ENCODE measurements at regions not wholly inside any gene's neighbourhood (a gene's known extent, or its start where the extent isn't known, plus 50 kb on each side); places are given as distances from the start of the nearest gene placed in this dataset.

DNA sequence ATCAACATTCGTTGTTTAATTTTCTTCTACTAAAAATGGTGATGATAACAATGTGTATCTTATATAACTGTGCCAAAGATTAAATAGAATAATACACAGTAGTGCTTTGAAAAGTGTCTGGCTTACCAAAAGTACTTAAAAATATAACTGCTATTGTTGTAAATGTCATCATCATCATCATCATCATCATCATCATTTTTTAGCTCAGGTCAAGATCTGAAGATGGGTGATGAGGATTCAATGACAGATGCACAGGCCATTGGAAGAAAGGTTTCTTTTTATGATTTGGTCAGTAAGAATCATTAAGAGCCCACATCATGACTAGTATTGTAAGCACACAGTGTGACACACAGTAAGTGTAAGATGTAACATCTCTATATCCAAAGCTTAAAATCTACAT, 795.2 kb downstream of the SLC4A3 start:
- DNase-seq (ENCODE audit: low spot score in 2 of 2) = no peak
- intact Hi-C loops (cut with DNase I) = no loop called here
- TF ChIP-seq, protein P1, sequence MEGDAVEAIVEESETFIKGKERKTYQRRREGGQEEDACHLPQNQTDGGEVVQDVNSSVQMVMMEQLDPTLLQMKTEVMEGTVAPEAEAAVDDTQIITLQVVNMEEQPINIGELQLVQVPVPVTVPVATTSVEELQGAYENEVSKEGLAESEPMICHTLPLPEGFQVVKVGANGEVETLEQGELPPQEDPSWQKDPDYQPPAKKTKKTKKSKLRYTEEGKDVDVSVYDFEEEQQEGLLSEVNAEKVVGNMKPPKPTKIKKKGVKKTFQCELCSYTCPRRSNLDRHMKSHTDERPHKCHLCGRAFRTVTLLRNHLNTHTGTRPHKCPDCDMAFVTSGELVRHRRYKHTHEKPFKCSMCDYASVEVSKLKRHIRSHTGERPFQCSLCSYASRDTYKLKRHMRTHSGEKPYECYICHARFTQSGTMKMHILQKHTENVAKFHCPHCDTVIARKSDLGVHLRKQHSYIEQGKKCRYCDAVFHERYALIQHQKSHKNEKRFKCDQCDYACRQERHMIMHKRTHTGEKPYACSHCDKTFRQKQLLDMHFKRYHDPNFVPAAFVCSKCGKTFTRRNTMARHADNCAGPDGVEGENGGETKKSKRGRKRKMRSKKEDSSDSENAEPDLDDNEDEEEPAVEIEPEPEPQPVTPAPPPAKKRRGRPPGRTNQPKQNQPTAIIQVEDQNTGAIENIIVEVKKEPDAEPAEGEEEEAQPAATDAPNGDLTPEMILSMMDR (IDR thresholded peaks at IDR 0.05) = no peak
- Histone ChIP-seq H3K36me3 (no peaks in the 10 kb centered on the region), H3K9me3 (no peaks in the 10 kb centered on the region), H3K27me3 (no peaks in the 10 kb centered on the region), H3K4me3 (no peak overlapping the region), H3K4me1 (no peaks in the 10 kb centered on the region), H3K27ac (no peak overlapping the region)

DNA sequence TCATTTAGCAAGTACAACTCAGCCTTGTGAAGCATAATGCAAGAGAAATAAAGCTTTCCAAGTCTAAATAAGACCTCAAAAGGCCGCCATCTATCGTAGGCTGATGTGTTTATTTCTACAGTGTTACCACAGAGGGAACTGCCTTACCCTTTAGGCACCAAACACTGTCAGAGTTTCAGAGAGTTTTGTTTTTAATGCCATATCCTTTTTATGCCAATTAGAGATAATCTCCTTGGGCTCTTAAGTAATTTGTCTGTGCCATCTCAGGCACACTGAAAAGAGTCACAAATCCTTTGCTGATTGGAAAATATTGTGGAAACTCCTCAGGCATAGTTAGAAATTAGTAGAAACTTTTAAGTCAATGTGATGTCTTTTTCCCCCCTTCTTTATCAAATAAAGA, 797.1 kb downstream of the SLC4A3 start:
- intact Hi-C loops (cut with DNase I) = no loop called here
- H3K4me1 ChIP-seq = no peaks in the 10 kb centered on the region
- H3K4me3 ChIP-seq = no peak overlapping the region
- no peaks in the 10 kb centered on the region for H3K27me3 ChIP-seq
- H3K9me3 ChIP-seq = no peaks in the 10 kb centered on the region
- no peaks in the 10 kb centered on the region for H3K36me3 ChIP-seq
- TF ChIP-seq, protein P1 (IDR thresholded peaks at IDR 0.05) = no peak
- no peak overlapping the region for H3K27ac ChIP-seq
- DNase-seq (ENCODE audit: low spot score in 2 of 2) = no peak

DNA sequence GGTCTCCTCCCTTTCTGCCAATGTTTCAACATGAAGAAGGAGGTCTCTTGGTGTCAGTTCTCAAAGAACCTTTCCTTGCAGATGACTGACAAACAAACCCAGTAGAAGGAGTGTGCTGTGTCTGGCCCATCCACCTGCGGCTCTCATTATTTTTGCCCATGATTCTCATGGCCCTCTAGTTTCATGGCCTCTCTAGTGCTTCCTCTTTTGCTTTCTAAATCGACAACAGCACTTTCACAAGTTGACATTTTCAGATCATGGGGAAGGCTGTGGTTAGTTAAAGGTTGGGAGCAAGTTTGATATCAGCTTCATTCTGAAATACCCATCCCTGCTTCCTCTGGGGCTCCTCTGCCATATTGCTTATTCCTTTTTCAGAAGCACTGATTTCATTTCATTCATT, 805.2 kb downstream of the SLC4A3 start:
- intact Hi-C loops (cut with DNase I) = no loop called here
- Histone ChIP-seq H3K4me3 (no peak overlapping the region), H3K4me1 (no peaks in the 10 kb centered on the region), H3K36me3 (no peaks in the 10 kb centered on the region), H3K9me3 (no peaks in the 10 kb centered on the region), H3K27me3 (no peaks in the 10 kb centered on the region), H3K27ac (no peak overlapping the region)
- no peak for DNase-seq (ENCODE audit: low spot score in 2 of 2)
- TF ChIP-seq, protein P1 (IDR thresholded peaks at IDR 0.05) = no peak

DNA sequence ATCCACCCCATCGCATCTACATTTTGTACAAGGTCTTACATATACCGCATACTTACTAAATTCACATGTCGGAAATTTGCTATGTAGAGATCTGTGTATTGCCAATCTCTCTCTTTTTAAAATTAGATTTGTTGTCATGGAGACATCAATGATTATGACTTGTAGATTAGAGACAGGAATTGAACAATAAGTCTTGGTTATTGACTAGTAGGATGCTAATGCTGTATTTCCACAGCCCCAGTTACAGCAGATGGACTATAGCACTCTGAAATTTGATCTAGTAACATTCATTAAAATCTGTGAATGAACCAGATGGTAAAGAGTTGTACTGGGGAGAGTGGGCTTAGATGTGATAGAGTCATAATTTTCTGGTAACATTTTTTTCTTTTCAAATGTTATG, 805.7 kb downstream of the SLC4A3 start:
- H3K36me3 ChIP-seq = no peaks in the 10 kb centered on the region
- intact Hi-C loops (cut with DNase I) = no loop called here
- DNase-seq (ENCODE audit: low spot score in 2 of 2) = no peak
- H3K27ac ChIP-seq = no peak overlapping the region
- TF ChIP-seq, protein P1 (IDR thresholded peaks at IDR 0.05) = no peak
- H3K27me3 ChIP-seq = no peaks in the 10 kb centered on the region
- H3K4me3 ChIP-seq = no peak overlapping the region
- H3K4me1 ChIP-seq = no peaks in the 10 kb centered on the region
- H3K9me3 ChIP-seq = no peaks in the 10 kb centered on the region

DNA sequence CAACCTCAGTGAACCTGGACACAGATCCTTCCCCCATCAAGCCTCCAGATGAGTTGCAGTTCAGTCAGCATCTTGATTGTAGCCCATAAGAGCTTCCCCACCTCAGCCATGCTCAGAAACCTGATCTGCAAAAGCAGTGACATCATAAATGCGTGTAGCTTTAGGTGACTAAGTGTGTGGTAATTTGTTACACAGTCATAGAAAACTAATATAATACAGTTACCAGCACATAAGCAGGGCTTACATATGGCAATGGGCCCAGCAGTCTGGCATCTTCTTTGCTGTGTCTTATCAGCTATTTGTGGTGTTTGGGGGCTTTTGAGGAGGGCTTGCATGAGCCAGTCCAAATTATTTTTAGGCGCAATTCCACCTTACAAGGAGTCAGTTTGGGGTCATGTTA, 807.0 kb downstream of the SLC4A3 start:
- Histone ChIP-seq H3K4me1 (no peaks in the 10 kb centered on the region), H3K4me3 (no peak overlapping the region), H3K9me3 (no peaks in the 10 kb centered on the region), H3K27me3 (no peaks in the 10 kb centered on the region), H3K36me3 (no peaks in the 10 kb centered on the region), H3K27ac (no peak overlapping the region)
- TF ChIP-seq, protein P1 (IDR thresholded peaks at IDR 0.05) = no peak
- no peak for DNase-seq (ENCODE audit: low spot score in 2 of 2)
- intact Hi-C loops (cut with DNase I) = no loop called here

DNA sequence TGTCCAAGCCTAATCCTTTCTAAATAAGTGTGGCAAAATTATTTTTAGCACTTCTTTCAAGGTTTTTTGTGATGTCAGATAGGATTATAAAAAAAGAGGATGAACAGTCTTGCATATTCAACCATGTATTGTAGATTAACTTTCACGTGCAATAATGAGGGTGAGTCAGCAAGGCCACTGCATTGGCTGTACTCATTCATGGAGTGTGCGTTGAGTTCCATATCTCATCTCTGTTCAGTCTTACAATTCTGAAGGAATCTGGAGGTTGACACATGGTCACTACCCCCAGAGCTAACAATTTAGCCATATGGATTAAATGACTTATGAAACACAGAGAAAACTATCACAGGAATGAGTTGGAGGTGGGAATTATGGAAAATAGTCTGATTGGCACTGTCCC, 810.5 kb downstream of the SLC4A3 start:
- Histone ChIP-seq H3K4me1 (no peaks in the 10 kb centered on the region), H3K9me3 (no peaks in the 10 kb centered on the region), H3K27me3 (no peaks in the 10 kb centered on the region), H3K27ac (no peak overlapping the region), H3K4me3 (no peak overlapping the region), H3K36me3 (no peaks in the 10 kb centered on the region)
- TF ChIP-seq, protein P1 (IDR thresholded peaks at IDR 0.05) = no peak
- no peak for DNase-seq (ENCODE audit: low spot score in 2 of 2)
- intact Hi-C loops (cut with DNase I) = no loop called here

Data from ascending aorta (tissue), 2 donors.